Lung (tissue), 11 donors: ENCODE measurements at regions not wholly inside any gene's neighbourhood (a gene's known extent, or its start where the extent isn't known, plus 50 kb on each side); places are given as distances from the start of the nearest gene placed in this dataset.

Experiments used
- ATAC-seq: fragments of 200-7000 bp; cut with Tn5 transposase; one replicate; pipeline ENCODE4 v1.9.1; 2020; ENCODE audit warnings: moderate number of reproducible peaks; ENCODE audit not compliant: insufficient read depth, low FRiP score
- DNase-seq, 3 donors: peaks; one replicate each; pipeline ENCODE4 v3.0.0-alpha.2; 2013 to 2017
- H3K27ac ChIP-seq, 2 donors: one replicate each; pipeline ENCODE4 v1.5.1; 2013; ENCODE audit warnings: mild to moderate bottlenecking in 2 of 2, moderate library complexity in 2 of 2, control low read depth in 1 of 2, inconsistent platforms in 1 of 2, low read depth in 1 of 2, low read length in 1 of 2
- H3K27me3 ChIP-seq, 3 donors: one replicate each; pipeline ENCODE4 v1.5.1; 2013; ENCODE audit warnings: low read length in 2 of 3; ENCODE audit not compliant: control insufficient read depth in 3 of 3, insufficient read depth in 3 of 3
- H3K36me3 ChIP-seq, 4 donors: one replicate each; pipeline ENCODE4 v1.5.1; 2013; ENCODE audit warnings: low read length in 4 of 4, mild to moderate bottlenecking in 1 of 4, moderate library complexity in 1 of 4; ENCODE audit not compliant: control insufficient read depth in 4 of 4, insufficient read depth in 4 of 4
- H3K4me1 ChIP-seq, 5 donors: one replicate each; pipeline ENCODE4 v1.5.1; 2013; ENCODE audit warnings: low read length in 5 of 5, mild to moderate bottlenecking in 2 of 5, moderate library complexity in 1 of 5; ENCODE audit not compliant: control insufficient read depth in 5 of 5, insufficient read depth in 5 of 5
- H3K4me3 ChIP-seq: one replicate; pipeline ENCODE4 v1.5.1; 2013; ENCODE audit warnings: mild to moderate bottlenecking, control low read depth, moderate library complexity
- H3K9ac ChIP-seq, 2 donors: one replicate each; pipeline ENCODE4 v1.5.1; 2013; ENCODE audit warnings: low read length in 2 of 2, control low read depth in 1 of 2; ENCODE audit not compliant: insufficient read depth in 1 of 2
- H3K9me3 ChIP-seq, 4 donors: one replicate each; pipeline ENCODE4 v1.5.1; 2013; ENCODE audit warnings: low read length in 3 of 4, mild to moderate bottlenecking in 1 of 4, moderate library complexity in 1 of 4; ENCODE audit not compliant: control insufficient read depth in 4 of 4, insufficient read depth in 3 of 4
- CTCF ChIP-seq: IDR thresholded peaks from 2 replicates; pipeline ENCODE4 v1.5.1; 2012; ENCODE audit warnings: mild to moderate bottlenecking; ENCODE audit errors: control extremely low read depth, extremely low read depth
- WGBS, 2 donors: extraction: QIAGEN DNeasy Blood & Tissue Kit; methylation state at CpG; one replicate each; pipeline ENCODE4 v1.1.7; 2013; 5-methylcytosine and 5-hydroxymethylcytosine counted together
- donor health status: control.
- donor health status: control.
- donor health status: Bipolar disorder and iron deficiency.
- donor health status: healthy.
- donor health status: DM: yes; HTN: yes; CAD: no.

- Histone ChIP-seq H3K27ac (no peak overlapping the region), H3K9ac (no peak overlapping the region), H3K27me3 (peaks cover 0 to 10% (median 0%) of the 10 kb centered on the region in 3 donors), H3K36me3 (no peaks in the 10 kb centered on the region), H3K4me1 (no peaks in the 10 kb centered on the region), H3K4me3 (no peak overlapping the region), H3K9me3 (no peaks in the 10 kb centered on the region)
- DNase-seq: no peak
- WGBS, 2 donors: 85% methylated on average over 12 of the region's 12 CpGs
- no peak for ATAC-seq
- no peak for TF ChIP-seq CTCF
Measured at GRCh38 chr18:78765142-78765541, 214.5 kb upstream of the SALL3 start.

- WGBS, 2 donors: 85 to 89% methylated on average over 23 of the region's 23 CpGs
- no peak for DNase-seq
Measured at GRCh38 chr18:78765637-78766281, 213.9 kb upstream of the SALL3 start.

GRCh38 chr18:78766651-78767533, 212.7 kb upstream of the SALL3 start:
- 82 to 87% methylated on average over 31 of the region's 31 CpGs for WGBS, 2 donors
- Histone ChIP-seq H3K9ac (no peak overlapping the region), H3K27ac (no peak overlapping the region), H3K9me3 (no peaks in the 10 kb centered on the region), H3K4me1 (no peaks in the 10 kb centered on the region), H3K4me3 (no peak overlapping the region), H3K36me3 (no peaks in the 10 kb centered on the region), H3K27me3 (peaks cover 0 to 10% (median 0%) of the 10 kb centered on the region in 3 donors)
- DNase-seq (no peak), ATAC-seq (no peak)
- TF ChIP-seq CTCF: no peak

More at GRCh38 chr18:78765637-78766281, 213.9 kb upstream of the SALL3 start:
- H3K4me3 ChIP-seq: no peak overlapping the region
- no peak overlapping the region for H3K9ac ChIP-seq
- TF ChIP-seq CTCF: no peak
- H3K27me3 ChIP-seq: peaks cover 0 to 10% (median 0%) of the 10 kb centered on the region in 3 donors
- ATAC-seq: no peak
- H3K4me1 ChIP-seq: no peaks in the 10 kb centered on the region
- H3K9me3 ChIP-seq: no peaks in the 10 kb centered on the region
- no peak overlapping the region for H3K27ac ChIP-seq
- H3K36me3 ChIP-seq: no peaks in the 10 kb centered on the region
